G401.6 (cell line): ENCODE measurements at regions not wholly inside any gene's neighbourhood (a gene's known extent, or its start where the extent isn't known, plus 50 kb on each side); places are given as distances from the start of the nearest gene placed in this dataset.
A peak's percentile ranks its signal among the peaks of the same experiment; 100 is the strongest.
"Not testable (repeated sequence)": the region's sequence is repeated elsewhere in the genome, so short reads cannot be mapped to it uniquely, and the experiment has no call there.

Experiments used
- FAIRE-seq: peaks from 2 replicates; lab custom pipeline; 2012; peaks lifted over from hg19 to GRCh38; lab: Jason Lieb, UNC

GRCh38 chr5:34189246-34189645 lies 146.2 kb upstream of the C1QTNF3 start:
- not testable (repeated sequence) for FAIRE-seq

- FAIRE-seq: not testable (repeated sequence)
Observed at GRCh38 chr5:34189752-34190411, 146.9 kb upstream of the C1QTNF3 start.

DNA sequence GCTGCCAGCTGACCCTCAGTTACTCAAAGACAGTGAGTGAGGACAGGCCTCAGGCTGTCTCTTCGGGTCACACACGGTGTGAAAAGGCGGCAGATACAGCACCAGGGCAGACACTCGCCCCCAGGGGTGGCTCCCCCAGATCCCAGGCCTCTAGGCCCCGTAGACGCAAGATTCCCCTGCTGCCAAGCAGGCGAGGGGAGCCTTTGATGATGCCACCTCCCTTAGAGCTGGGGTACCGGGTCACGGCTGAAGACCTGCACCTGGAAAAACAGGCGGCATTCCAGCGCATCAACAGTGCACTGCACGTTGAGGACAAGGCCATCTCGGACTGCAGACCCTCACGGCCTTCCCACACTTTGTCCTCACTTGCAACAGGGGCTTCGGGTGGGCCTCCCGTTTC lies 147.5 kb upstream of the C1QTNF3 start:
- FAIRE-seq: not testable (repeated sequence)

- not testable (repeated sequence) for FAIRE-seq
Observed at GRCh38 chr5:34191279-34191744, 148.3 kb upstream of the C1QTNF3 start.

GRCh38 chr5:34192064-34192922 lies 149.3 kb upstream of the C1QTNF3 start:
- not testable (repeated sequence) for FAIRE-seq

- FAIRE-seq: not testable (repeated sequence)
Observed at GRCh38 chr5:34192923-34193262, 149.9 kb upstream of the C1QTNF3 start.

GRCh38 chr5:34193297-34193696 lies 150.3 kb upstream of the C1QTNF3 start:
- not testable (repeated sequence) for FAIRE-seq

GRCh38 chr5:34193804-34194203 lies 150.8 kb upstream of the C1QTNF3 start:
- not testable (repeated sequence) for FAIRE-seq

GRCh38 chr5:34196091-34196490 lies 153.1 kb upstream of the C1QTNF3 start:
- not testable (repeated sequence) for FAIRE-seq

- FAIRE-seq: not testable (repeated sequence)
Observed at GRCh38 chr5:34205347-34205746, 162.3 kb upstream of the C1QTNF3 start.

- FAIRE-seq: not testable (repeated sequence)
Observed at GRCh38 chr5:34217386-34217785, 174.4 kb upstream of the C1QTNF3 start.

DNA sequence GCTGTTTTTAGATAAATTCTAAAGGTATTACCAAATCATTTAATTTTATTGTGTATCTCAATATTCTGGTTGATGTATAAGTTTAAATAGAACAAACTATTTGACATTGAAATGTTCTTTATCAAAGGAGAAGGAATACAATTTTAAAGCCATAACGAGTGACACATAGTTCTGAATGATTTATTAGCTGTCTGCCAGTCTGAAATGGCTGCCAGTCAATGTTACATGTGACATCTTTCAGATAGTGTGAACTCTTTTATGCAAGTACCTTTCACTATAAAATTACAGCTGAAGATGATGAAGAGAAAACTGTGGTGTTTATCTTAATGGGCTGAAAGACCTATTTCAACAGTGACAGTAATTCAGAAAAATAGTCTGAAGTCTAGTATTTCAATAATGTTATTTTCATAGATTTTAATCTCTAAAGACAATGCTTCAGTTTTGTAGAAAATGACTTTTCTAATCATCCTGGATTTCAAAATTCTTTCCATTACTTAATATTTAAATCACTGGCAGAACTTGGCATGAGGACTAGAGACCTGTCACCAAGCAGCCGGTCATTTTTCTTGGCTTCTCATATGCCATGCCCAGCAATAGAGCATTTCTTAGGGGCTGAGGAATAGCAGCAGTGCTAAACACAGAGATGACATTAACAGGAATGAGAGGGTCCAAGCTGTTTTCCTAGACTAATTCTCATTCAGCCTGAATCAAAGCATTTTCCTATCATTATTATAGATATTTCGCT lies 178.5 kb upstream of the C1QTNF3 start:
- FAIRE-seq: not testable (repeated sequence)

DNA sequence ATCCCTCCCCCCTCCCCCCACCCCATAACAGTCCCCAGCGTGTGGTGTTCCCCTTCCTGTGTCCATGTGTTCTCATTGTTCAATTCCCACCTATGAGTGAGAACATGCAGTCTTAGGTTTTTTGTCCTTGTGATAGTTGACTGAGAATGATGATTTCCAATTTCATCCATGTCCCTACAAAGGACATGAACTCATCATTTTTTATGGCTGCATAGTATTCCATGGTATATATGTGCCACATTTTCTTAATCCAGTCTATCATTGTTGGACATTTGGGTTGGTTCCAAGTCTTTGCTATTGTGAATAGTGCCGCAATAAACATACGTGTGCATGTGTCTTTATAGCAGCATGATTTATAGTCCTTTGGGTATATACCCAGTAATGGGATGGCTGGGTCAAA lies 180.1 kb upstream of the C1QTNF3 start:
- not testable (repeated sequence) for FAIRE-seq

- not testable (repeated sequence) for FAIRE-seq
Observed at GRCh38 chr5:34230402-34230801, 187.4 kb upstream of the C1QTNF3 start.

- not testable (repeated sequence) for FAIRE-seq
Observed at GRCh38 chr5:34243802-34244201, 200.8 kb upstream of the C1QTNF3 start.

DNA sequence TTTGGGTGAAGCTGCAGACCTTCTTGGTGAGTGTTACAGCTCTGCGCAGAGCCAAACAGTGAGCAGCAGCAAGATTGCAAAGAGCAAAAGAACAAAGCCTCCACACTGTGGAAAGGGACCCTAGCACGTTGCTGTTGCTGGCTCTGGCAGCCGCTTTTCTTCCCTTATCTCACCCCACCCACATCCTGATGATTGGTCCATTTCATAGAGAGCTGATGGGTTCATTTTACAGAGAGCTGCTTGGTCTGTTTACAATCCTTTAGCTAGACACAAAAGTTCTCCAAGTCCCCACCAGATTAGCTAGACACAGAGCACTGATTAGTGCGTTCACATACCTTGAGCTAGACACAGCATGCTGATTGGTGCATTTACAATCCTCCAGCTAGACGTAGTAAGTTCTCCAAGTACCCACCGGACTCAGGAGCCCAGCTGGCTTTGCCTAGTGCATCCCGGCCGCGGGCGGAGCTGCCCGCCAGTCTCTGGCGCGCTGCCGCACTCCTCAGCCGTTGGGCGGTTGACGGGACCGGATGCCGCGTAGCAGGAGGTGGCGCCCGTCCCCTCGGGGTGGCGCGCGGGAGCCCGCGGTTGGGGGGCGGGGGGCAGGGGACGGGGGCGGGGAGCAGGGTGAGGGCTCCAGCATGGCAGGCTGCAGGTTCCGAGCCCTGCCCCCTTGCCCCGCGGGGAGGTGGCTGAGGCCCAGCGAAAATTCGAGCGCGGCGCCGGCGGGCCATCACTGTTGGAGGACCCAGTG lies 201.4 kb upstream of the C1QTNF3 start:
- not testable (repeated sequence) for FAIRE-seq

- FAIRE-seq: not testable (repeated sequence)
Observed at GRCh38 chr5:34245032-34245394, 202.0 kb upstream of the C1QTNF3 start.

- FAIRE-seq: not testable (repeated sequence)
Observed at GRCh38 chr5:34245813-34246212, 202.8 kb upstream of the C1QTNF3 start.

GRCh38 chr5:34258598-34258997 lies 215.6 kb upstream of the C1QTNF3 start:
- FAIRE-seq: peak; percentile 17

DNA sequence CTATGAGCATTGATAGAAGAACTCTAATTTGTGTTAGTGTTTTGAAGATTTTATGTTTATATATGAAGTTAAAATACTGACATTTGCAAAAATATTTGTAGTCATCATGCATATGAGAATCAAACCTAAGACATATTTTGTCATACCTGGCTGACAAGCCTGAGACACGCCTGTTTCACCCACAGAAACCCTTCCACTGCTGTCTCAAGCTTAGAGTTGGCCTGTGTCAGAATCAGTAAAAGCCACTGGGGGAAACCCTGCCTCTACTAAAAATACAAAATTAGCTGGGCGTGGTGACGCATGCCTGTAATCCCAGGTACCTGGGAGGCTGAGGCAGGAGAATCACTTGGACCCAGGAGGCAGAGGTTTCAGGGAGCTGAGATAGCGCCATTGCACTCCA lies 218.0 kb upstream of the C1QTNF3 start:
- FAIRE-seq: not testable (repeated sequence)

DNA sequence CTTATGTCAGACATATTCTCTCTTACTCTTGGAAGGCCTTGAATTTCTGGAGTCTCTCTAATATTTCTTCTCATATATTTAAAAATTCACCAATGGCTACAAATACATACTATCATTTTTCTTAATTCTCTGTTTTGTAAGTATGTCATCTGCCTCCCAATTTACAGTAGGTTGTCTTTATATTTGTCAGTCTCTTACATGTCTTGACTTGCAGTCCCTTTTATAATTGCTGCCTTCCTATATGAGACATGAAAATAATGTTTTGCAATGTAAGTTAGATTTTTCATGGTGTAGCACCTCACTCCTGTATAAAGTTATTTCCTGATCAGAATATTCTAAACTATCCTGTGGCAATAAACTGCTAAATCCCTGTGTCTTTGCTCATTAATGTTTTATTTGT lies 223.1 kb upstream of the C1QTNF3 start:
- not testable (repeated sequence) for FAIRE-seq

- FAIRE-seq: not testable (repeated sequence)
Observed at GRCh38 chr5:34296759-34297158, 253.7 kb upstream of the C1QTNF3 start.
